ENCODE measurements at regions not wholly inside any gene's neighbourhood (a gene's known extent, or its start where the extent isn't known, plus 50 kb on each side); places are given as distances from the start of the nearest gene placed in this dataset.

DNA sequence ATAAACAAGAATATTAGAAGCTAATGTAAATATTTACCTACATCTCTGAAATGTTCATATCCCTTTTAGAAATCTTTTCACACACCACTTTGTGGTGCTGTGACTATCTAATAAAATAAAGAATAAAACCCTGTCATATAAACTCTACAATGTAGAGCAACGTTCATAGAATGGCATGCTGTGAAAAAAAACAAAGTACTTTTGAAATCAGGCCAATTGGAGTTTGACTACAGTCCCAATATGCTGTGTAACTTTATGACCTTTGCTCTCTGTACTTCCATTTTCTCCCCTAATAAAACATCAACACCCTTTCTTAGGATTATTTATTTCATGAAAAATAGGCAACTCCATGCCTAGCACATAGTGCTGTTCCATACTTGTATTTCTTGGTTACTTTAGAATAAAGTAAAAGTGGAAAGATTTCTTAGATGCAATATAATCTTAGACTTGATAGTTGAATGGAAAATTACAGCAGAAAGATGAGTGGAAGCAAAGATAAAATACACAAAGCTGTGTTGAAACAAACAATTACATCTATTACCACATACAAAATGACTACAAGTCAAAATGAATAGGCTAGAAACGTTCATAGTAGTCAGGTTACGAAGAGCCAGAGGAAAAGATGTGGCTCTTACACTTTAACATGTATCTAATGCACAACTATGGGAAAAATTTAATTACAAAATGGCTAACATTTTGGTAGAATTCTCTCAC, 613.2 kb upstream of the SLITRK5 start:
- DNase-seq (ENCODE audit: extremely low spot score, unreplicated experiment) = no peak
- H3K27ac Mint-ChIP-seq = no peak overlapping the region
- TF ChIP-seq, protein P1, sequence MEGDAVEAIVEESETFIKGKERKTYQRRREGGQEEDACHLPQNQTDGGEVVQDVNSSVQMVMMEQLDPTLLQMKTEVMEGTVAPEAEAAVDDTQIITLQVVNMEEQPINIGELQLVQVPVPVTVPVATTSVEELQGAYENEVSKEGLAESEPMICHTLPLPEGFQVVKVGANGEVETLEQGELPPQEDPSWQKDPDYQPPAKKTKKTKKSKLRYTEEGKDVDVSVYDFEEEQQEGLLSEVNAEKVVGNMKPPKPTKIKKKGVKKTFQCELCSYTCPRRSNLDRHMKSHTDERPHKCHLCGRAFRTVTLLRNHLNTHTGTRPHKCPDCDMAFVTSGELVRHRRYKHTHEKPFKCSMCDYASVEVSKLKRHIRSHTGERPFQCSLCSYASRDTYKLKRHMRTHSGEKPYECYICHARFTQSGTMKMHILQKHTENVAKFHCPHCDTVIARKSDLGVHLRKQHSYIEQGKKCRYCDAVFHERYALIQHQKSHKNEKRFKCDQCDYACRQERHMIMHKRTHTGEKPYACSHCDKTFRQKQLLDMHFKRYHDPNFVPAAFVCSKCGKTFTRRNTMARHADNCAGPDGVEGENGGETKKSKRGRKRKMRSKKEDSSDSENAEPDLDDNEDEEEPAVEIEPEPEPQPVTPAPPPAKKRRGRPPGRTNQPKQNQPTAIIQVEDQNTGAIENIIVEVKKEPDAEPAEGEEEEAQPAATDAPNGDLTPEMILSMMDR (conservative IDR thresholded peaks at IDR 0.05) = no peak
- H3K36me3 Mint-ChIP-seq = no peaks in the 10 kb centered on the region
- no peak overlapping the region for H3K4me3 Mint-ChIP-seq
- H3K27me3 Mint-ChIP-seq = no peaks in the 10 kb centered on the region
- H3K4me1 Mint-ChIP-seq (ENCODE audit: unreplicated experiment) = no peaks in the 10 kb centered on the region
- H3K9me3 Mint-ChIP-seq = no peaks in the 10 kb centered on the region

DNA sequence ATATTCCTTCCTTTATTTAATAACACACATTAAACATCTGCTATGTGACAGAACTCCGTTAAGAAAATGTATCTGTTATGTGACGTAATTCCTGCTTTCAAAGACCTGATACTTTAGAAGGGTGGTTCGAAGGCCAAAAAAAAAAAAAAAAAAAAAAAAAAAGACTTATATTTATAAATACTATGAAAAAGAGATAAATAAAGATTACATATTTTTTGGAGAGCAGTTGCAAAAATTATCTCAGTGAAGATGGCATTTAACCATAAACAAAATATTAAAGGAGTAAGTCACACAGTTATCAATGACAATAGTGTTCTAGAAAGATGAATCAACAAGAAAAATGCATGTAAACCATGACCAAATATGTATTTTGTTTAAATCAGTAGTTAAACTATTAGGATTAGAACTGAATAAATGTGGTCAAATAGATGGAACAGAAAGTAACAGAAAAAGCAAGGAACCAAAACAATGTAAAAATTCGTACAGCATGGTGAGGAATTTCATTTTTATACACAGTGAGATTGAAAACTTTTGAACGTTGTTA, 612.3 kb upstream of the SLITRK5 start:
- H3K4me1 Mint-ChIP-seq (ENCODE audit: unreplicated experiment) = no peaks in the 10 kb centered on the region
- H3K36me3 Mint-ChIP-seq = no peaks in the 10 kb centered on the region
- TF ChIP-seq, protein P1 (conservative IDR thresholded peaks at IDR 0.05) = no peak
- no peak overlapping the region for H3K27ac Mint-ChIP-seq
- no peaks in the 10 kb centered on the region for H3K9me3 Mint-ChIP-seq
- H3K4me3 Mint-ChIP-seq = no peak overlapping the region
- no peaks in the 10 kb centered on the region for H3K27me3 Mint-ChIP-seq
- no peak for DNase-seq (ENCODE audit: extremely low spot score, unreplicated experiment)

DNA sequence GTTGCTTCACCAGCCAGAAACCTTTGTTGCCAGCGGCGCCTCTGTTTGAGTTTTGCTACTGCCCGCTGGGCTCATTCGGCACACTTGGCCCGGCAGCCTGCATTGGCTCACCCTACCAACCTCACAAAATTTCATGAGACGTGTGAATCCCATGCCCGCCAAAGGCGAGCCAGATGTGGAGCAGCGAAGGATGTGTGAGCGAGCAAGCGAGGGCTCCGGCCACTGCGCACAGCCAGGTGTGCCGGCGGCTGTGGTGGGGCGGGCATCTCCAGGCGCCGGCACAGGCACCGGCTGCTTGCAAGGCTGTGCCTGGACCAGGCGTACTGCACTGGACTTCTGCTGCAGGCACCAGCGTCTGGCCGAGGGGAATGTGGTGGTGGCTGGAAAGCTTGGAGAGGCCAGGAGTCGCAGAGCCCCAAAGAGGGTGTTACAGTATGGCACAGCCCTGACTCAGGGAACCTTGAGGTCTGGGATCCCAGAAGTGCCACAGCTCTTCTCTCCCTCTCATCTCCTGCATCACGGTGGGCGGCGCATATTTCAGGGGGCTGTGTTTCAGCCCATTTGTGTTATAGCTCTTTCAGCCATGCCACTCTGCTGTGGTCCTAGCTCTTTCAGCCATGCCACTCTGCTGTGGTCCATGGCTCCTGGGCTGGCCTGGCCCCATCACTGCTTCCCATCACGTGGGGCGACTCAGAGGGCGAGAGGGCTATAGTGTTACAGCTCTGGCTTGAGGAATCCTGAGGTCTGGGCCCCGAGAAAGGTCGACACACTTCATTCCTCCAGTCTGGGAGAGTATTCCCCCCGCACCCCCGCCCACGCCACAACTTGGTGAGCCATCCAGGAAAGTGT, 592.0 kb upstream of the SLITRK5 start:
- Mint-ChIP-seq H3K4me3 (no peak overlapping the region), H3K27ac (no peak overlapping the region), H3K27me3 (no peaks in the 10 kb centered on the region), H3K9me3 (no peaks in the 10 kb centered on the region), H3K36me3 (no peaks in the 10 kb centered on the region), H3K4me1 (ENCODE audit: unreplicated experiment) (no peaks in the 10 kb centered on the region)
- TF ChIP-seq, protein P1 (conservative IDR thresholded peaks at IDR 0.05) = no peak
- DNase-seq (ENCODE audit: extremely low spot score, unreplicated experiment) = no peak

DNA sequence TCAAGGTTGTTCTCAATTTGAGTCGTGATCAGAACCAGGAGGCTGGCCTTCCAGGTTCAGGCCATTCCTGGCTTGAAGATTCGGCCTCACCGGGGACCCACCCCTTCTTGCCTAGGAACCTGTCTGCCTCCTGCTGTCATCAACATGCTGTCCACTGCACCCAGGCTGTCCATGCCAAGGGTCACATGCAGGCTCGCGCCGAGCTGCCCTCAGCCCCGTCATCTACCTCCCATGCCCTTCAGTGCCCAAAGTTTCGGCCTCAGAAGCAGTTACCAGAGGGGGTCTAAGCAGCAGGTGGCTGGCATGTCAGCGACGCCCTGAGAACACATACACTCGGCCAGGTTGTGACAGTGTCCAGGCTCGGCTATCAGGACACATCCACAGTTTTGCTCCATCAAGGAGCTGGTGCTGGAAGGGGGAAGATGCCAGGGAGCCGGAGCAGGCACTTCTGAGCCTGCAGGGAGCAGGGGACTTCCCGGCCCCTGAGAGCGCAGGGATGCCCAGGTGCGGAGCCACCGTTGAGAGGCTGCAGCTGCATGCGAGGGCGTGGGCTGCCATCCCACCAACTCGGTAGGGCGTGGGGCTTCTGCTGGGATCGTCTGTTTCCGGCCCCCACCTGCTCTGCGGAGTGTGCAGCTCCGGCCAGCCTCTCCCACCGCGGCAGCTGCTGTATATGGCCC, 590.9 kb upstream of the SLITRK5 start:
- Mint-ChIP-seq H3K36me3 (no peaks in the 10 kb centered on the region), H3K4me3 (no peak overlapping the region), H3K4me1 (ENCODE audit: unreplicated experiment) (no peaks in the 10 kb centered on the region), H3K27ac (no peak overlapping the region), H3K9me3 (no peaks in the 10 kb centered on the region), H3K27me3 (no peaks in the 10 kb centered on the region)
- no peak for DNase-seq (ENCODE audit: extremely low spot score, unreplicated experiment)
- TF ChIP-seq, protein P1 (conservative IDR thresholded peaks at IDR 0.05) = no peak

DNA sequence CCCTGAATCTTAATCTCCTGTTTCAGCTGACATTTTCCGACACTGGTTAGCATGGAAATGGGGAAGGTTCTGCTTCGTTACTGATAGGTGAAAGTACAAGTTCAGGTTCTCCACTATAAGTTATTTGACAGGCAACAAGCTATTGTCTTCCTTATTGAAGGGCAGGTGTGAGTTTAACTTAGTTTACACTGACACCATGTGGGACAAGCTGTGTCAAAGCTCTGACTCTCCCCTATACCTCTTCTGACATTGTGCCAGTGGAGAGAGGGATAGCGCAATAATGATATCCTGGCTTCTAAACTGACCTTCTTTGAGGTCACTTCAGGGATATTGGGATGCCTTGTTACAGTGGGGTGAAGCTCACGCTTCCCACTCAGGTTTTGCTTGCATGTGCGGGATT, 587.0 kb upstream of the SLITRK5 start:
- H3K36me3 Mint-ChIP-seq = no peaks in the 10 kb centered on the region
- H3K9me3 Mint-ChIP-seq = no peaks in the 10 kb centered on the region
- TF ChIP-seq, protein P1 (conservative IDR thresholded peaks at IDR 0.05) = no peak
- DNase-seq (ENCODE audit: extremely low spot score, unreplicated experiment) = no peak
- no peak overlapping the region for H3K27ac Mint-ChIP-seq
- H3K4me3 Mint-ChIP-seq = no peak overlapping the region
- H3K27me3 Mint-ChIP-seq = no peaks in the 10 kb centered on the region
- H3K4me1 Mint-ChIP-seq (ENCODE audit: unreplicated experiment) = no peaks in the 10 kb centered on the region

All from type B pancreatic cell (in vitro differentiated cells).